PC-3 (cell line): ENCODE measurements at regions not wholly inside any gene's neighbourhood (a gene's known extent, or its start where the extent isn't known, plus 50 kb on each side); places are given as distances from the start of the nearest gene placed in this dataset.

ENCODE experiments used
- ATAC-seq: fragments of 200-7000 bp; cut with Tn5 transposase; 2 replicates; pipeline ENCODE4 v1.9.1; 2020; ENCODE audit warnings: mild to moderate bottlenecking, moderate library complexity
- BruUV-seq: library from RNA; stranded (reverse); fragments of 400-500 nt; replicated peaks from 2 replicates; lab custom pipeline; 2021; lab: Mats Ljungman, UMichigan
- CTCF ChIA-PET: fragments of 300-600 bp; sonication (Branson Sonifier 250); formaldehyde crosslinking; loops from one replicate; lab custom pipeline; 2022; ENCODE audit warnings: antibody characterized with exemption; lab: Charles Lee
- POLR2A ChIA-PET: fragments of 300-600 bp; sonication (Branson Sonifier 250); formaldehyde crosslinking; loops from one replicate; lab custom pipeline; 2022; ENCODE audit warnings: antibody characterized with exemption; ENCODE audit not compliant: unreplicated experiment; lab: Charles Lee
- DNase-seq: peaks from one replicate; pipeline ENCODE4 v3.0.0-alpha.2; 2015
- H2AFZ ChIP-seq: fragments of 300-600 bp; sonication (generic); 2 replicates; pipeline ENCODE4 v1.6.0; 2016; ENCODE audit warnings: antibody characterized with exemption, low read length
- H3F3A ChIP-seq: fragments of 300-600 bp; sonication (generic); one replicate; pipeline ENCODE4 v1.6.0; 2017; ENCODE audit warnings: antibody characterized with exemption, low read length, control low read depth, mild to moderate bottlenecking; ENCODE audit not compliant: unreplicated experiment
- H3K27ac ChIP-seq: fragments of 300-600 bp; sonication (generic); 2 replicates; pipeline ENCODE4 v1.5.1; 2016; ENCODE audit warnings: mild to moderate bottlenecking, low read length
- H3K27me3 ChIP-seq: fragments of 300-600 bp; sonication (generic); 2 replicates; pipeline ENCODE4 v1.6.1; 2016; ENCODE audit warnings: low read length, mixed read lengths
- H3K36me3 ChIP-seq: fragments of 300-600 bp; sonication (generic); 2 replicates; pipeline ENCODE4 v1.6.1; 2016; ENCODE audit warnings: low read depth, mixed run types, low read length, mixed read lengths
- H3K4me1 ChIP-seq: fragments of 300-600 bp; sonication (generic); 2 replicates; pipeline ENCODE4 v1.5.1; 2016; ENCODE audit warnings: low read length; ENCODE audit not compliant: insufficient read depth
- H3K4me2 ChIP-seq: fragments of 300-600 bp; sonication (generic); 2 replicates; pipeline ENCODE4 v1.6.0; 2016; ENCODE audit warnings: low read length
- H3K4me3 ChIP-seq: fragments of 300-600 bp; sonication (generic); 2 replicates; pipeline ENCODE4 v1.5.1; 2016; ENCODE audit warnings: mild to moderate bottlenecking, low read length, mixed read lengths
- H3K79me2 ChIP-seq: fragments of 300-600 bp; sonication (generic); 2 replicates; pipeline ENCODE4 v1.6.1; 2017; ENCODE audit warnings: low read length, mixed read lengths
- H3K9ac ChIP-seq: fragments of 300-600 bp; sonication (generic); 2 replicates; pipeline ENCODE4 v1.6.0; 2016; ENCODE audit warnings: mild to moderate bottlenecking, low read length
- H3K9me2 ChIP-seq: fragments of 300-600 bp; sonication (generic); replicated peaks from 2 replicates; pipeline ENCODE4 v1.6.1; 2016; ENCODE audit warnings: mixed run types, low read length, mixed read lengths
- H3K9me3 ChIP-seq: fragments of 300-600 bp; sonication (generic); 2 replicates; pipeline ENCODE4 v1.6.1; 2016; ENCODE audit warnings: low read length, mixed read lengths
- H4K20me1 ChIP-seq: fragments of 300-600 bp; sonication (generic); 2 replicates; pipeline ENCODE4 v1.6.1; 2016; ENCODE audit warnings: low read length, mixed read lengths
- EZH2 ChIP-seq: fragments of 300-600 bp; sonication (generic); IDR thresholded peaks from one replicate; pipeline ENCODE4 v1.6.1; 2017; ENCODE audit warnings: antibody characterized with exemption, mild to moderate bottlenecking, low read length; ENCODE audit not compliant: unreplicated experiment
- EZH2phosphoT487 ChIP-seq: fragments of 300-600 bp; sonication (generic); IDR thresholded peaks from 2 replicates; pipeline ENCODE4 v1.6.1; 2018; ENCODE audit warnings: mild to moderate bottlenecking, antibody characterized with exemption, low read length, borderline replicate concordance
- intact Hi-C: fragments of 100-400 bp; cut with micrococcal nuclease; formaldehyde crosslinking; loops from 2 replicates; pipeline ENCODE4 v1.9.0; 2023
- TF ChIP-seq, protein P1 (sequence below): fragments of 300-600 bp; sonication (generic); conservative IDR thresholded peaks from 2 replicates; pipeline ENCODE4 v1.5.1; 2017; ENCODE audit warnings: antibody characterized with exemption, low read depth, mild to moderate bottlenecking, low read length

DNA sequence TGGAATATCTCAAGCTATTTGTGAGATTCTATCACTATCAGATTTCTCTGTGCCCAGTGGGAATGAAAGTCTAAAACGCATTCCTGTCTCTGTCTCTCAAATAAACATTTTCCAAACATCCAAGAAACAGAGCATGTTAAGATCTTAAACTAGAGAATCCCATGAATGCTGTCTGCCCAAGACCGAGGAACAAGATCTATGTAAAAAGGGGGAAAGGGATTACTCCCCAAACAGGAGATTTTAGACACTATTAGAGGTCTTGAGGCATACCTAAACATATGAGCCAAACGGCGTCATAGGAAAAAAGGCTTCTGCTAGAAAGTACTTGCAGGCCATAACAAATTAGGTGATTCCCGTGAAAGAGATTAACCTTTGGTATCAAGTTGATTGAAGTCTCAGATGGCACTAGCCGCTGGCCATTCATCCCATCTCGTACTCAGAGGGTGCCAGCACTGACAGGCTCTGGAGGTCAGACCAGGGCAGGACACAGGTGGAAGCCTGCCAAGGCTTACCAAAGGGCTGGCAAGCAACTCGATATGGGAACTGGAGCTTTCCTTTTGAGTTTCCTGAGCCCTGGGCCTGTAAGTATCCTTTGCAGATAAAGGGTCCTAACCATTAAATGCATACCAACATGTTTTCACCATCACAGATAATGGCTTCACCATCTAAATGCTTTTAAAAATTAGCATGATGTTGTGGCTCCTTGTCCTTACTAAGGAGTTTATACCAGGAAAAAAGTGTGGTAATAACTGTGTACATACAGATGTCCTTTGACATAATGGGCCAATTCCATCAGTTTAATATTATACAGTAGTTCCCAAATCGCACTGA lies 225.2 kb downstream of the FOXO1 start:
- no peak for DNase-seq
- Histone ChIP-seq H3K9me3 (no peaks in the 10 kb centered on the region), H3K9me2 (no peaks in the 10 kb centered on the region), H2AFZ (no peak overlapping the region), H4K20me1 (no peaks in the 10 kb centered on the region), H3K4me3 (no peak overlapping the region), H3K9ac (no peak overlapping the region), H3K27ac (no peak overlapping the region), H3F3A (no peaks in the 10 kb centered on the region), H3K4me2 (no peak overlapping the region), H3K27me3 (no peaks in the 10 kb centered on the region), H3K4me1 (peaks cover 7% of the 10 kb centered on the region; the same call in 1 of the 2 replicates), H3K36me3 (no peaks in the 10 kb centered on the region), H3K79me2 (no peaks in the 10 kb centered on the region)
- POLR2A ChIA-PET, result no interaction called here
- CTCF ChIA-PET, result no interaction called here
- ATAC-seq, result no peak
- intact Hi-C loops, result no loop called here
- no TSS peak for BruUV-seq
- TF ChIP-seq EZH2 (no peak), EZH2phosphoT487 (no peak)
- TF ChIP-seq, protein P1, sequence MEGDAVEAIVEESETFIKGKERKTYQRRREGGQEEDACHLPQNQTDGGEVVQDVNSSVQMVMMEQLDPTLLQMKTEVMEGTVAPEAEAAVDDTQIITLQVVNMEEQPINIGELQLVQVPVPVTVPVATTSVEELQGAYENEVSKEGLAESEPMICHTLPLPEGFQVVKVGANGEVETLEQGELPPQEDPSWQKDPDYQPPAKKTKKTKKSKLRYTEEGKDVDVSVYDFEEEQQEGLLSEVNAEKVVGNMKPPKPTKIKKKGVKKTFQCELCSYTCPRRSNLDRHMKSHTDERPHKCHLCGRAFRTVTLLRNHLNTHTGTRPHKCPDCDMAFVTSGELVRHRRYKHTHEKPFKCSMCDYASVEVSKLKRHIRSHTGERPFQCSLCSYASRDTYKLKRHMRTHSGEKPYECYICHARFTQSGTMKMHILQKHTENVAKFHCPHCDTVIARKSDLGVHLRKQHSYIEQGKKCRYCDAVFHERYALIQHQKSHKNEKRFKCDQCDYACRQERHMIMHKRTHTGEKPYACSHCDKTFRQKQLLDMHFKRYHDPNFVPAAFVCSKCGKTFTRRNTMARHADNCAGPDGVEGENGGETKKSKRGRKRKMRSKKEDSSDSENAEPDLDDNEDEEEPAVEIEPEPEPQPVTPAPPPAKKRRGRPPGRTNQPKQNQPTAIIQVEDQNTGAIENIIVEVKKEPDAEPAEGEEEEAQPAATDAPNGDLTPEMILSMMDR, result no peak

DNA sequence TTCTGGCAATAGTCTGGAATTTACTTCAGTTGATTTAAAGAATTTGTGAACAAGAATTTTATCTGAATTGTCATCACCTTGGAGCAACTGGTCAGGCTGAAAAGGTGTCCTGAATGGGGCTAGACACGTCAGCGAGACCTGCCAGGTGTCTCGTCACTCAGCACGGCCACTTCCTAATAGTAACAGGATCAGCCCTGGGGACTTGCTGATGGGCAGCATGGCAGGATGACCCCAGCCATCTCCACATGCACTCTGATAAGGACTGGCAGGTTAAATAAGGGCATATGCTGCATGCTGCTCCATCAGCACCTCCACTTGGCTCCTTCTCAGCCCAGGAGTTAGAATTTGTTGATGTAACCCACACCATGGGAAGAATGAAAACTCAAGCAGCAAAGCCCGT lies 224.2 kb downstream of the FOXO1 start:
- ATAC-seq, result no peak
- intact Hi-C loops, result no loop called here
- POLR2A ChIA-PET, result no interaction called here
- H3K4me1 ChIP-seq, result peaks cover 7% of the 10 kb centered on the region; the same call in 1 of the 2 replicates
- H3K9me2 ChIP-seq, result no peaks in the 10 kb centered on the region
- H3K9me3 ChIP-seq, result no peaks in the 10 kb centered on the region
- no peak for DNase-seq
- H3K27ac ChIP-seq, result no peak overlapping the region
- no peaks in the 10 kb centered on the region for H4K20me1 ChIP-seq
- H3K79me2 ChIP-seq, result no peaks in the 10 kb centered on the region
- no TSS peak for BruUV-seq
- no peak for TF ChIP-seq EZH2phosphoT487
- TF ChIP-seq EZH2, result no peak
- TF ChIP-seq, protein P1, result no peak
- no peaks in the 10 kb centered on the region for H3F3A ChIP-seq
- no peak overlapping the region for H2AFZ ChIP-seq
- no peaks in the 10 kb centered on the region for H3K36me3 ChIP-seq
- CTCF ChIA-PET, result no interaction called here
- H3K9ac ChIP-seq, result no peak overlapping the region
- H3K27me3 ChIP-seq, result no peaks in the 10 kb centered on the region
- H3K4me3 ChIP-seq, result no peak overlapping the region
- no peak overlapping the region for H3K4me2 ChIP-seq

DNA sequence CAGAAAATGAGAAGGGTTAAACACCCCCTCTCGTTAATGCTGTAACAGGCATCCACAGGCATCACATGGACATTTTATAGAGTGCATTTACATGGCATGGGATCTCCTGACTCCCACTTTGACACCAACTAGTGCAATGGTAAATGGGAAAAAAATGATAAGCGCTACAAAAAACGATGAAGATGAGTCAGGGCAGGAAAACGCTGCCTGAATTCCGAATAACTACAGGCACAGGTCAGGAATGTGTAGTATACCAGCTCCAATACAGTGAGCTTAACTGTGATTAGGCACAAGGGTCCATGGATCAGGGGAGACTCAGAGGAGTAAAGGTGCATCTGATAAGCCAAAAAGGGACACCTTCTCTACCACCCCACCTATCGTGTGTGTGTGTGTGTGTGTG lies 223.6 kb downstream of the FOXO1 start:
- Histone ChIP-seq H3K4me2 (no peak overlapping the region), H3K79me2 (no peaks in the 10 kb centered on the region), H3K36me3 (no peaks in the 10 kb centered on the region), H3K9ac (no peak overlapping the region), H4K20me1 (no peaks in the 10 kb centered on the region), H3F3A (no peaks in the 10 kb centered on the region), H3K9me3 (no peaks in the 10 kb centered on the region), H3K9me2 (no peaks in the 10 kb centered on the region), H3K27me3 (no peaks in the 10 kb centered on the region), H3K4me3 (no peak overlapping the region), H3K4me1 (peaks cover 7% of the 10 kb centered on the region; the same call in 1 of the 2 replicates), H3K27ac (no peak overlapping the region), H2AFZ (no peak overlapping the region)
- no TSS peak for BruUV-seq
- intact Hi-C loops, result no loop called here
- TF ChIP-seq, protein P1, result no peak
- no peak for TF ChIP-seq EZH2
- no peak for TF ChIP-seq EZH2phosphoT487
- DNase-seq, result no peak
- ChIA-PET CTCF (no interaction called here), POLR2A (no interaction called here)
- no peak for ATAC-seq
